ENCODE measurements at regions not wholly inside any gene's neighbourhood (a gene's known extent, or its start where the extent isn't known, plus 50 kb on each side); places are given as distances from the start of the nearest gene placed in this dataset.

GRCh38 chr9:99531313-99531712, 290.4 kb upstream of the NR4A3 start (continued):
- no peak for TF ChIP-seq STAT6 (CRISPR knock-in tag; conservative IDR thresholded peaks at IDR 0.05; ENCODE audit: low read depth)
- no peak for TF ChIP-seq ZNF263 (CRISPR knock-in tag; IDR thresholded peaks at IDR 0.05; ENCODE audit: low read depth)
- no peak for TF ChIP-seq AR (CRISPR knock-in tag; IDR thresholded peaks at IDR 0.05)
- no peak for TF ChIP-seq ZNF219 (CRISPR knock-in tag; IDR thresholded peaks at IDR 0.05; ENCODE audit: borderline replicate concordance)

- no peak overlapping the region for H3K27ac Mint-ChIP-seq
- H3K4me3 Mint-ChIP-seq: no peak overlapping the region
- no peaks in the 10 kb centered on the region for H3K36me3 Mint-ChIP-seq
- ATAC-seq (no peak), DNase-seq (ENCODE audit: low spot score) (no peak)
- peaks cover 20% of the 10 kb centered on the region for H3K9me3 Mint-ChIP-seq
- H3K27me3 Mint-ChIP-seq (ENCODE audit: low read depth): no peaks in the 10 kb centered on the region
- H3K4me1 Mint-ChIP-seq: no peaks in the 10 kb centered on the region
- ChIA-PET POLR2A (no interaction called here), CTCF (no interaction called here)
- no peak for TF ChIP-seq MYBL2 (CRISPR knock-in tag; IDR thresholded peaks at IDR 0.05)
- no peak for TF ChIP-seq TP53 (CRISPR knock-in tag; IDR thresholded peaks at IDR 0.05)
- TF ChIP-seq NR3C1 (CRISPR knock-in tag; conservative IDR thresholded peaks at IDR 0.05; ENCODE audit: low read depth): no peak
- TF ChIP-seq TCF7 (CRISPR knock-in tag; IDR thresholded peaks at IDR 0.05; ENCODE audit: low read depth): no peak
- TF ChIP-seq PRDM15 (CRISPR knock-in tag; IDR thresholded peaks at IDR 0.05): no peak
- TF ChIP-seq RELA (CRISPR knock-in tag; IDR thresholded peaks at IDR 0.05; ENCODE audit: borderline replicate concordance): no peak
- TF ChIP-seq TEAD4 (CRISPR knock-in tag; IDR thresholded peaks at IDR 0.05): no peak
- no peak for TF ChIP-seq NR2C2 (CRISPR knock-in tag; IDR thresholded peaks at IDR 0.05)
- TF ChIP-seq STAT6 (CRISPR knock-in tag; conservative IDR thresholded peaks at IDR 0.05; ENCODE audit: low read depth): no peak
- no peak for TF ChIP-seq ZNF232 (CRISPR knock-in tag; IDR thresholded peaks at IDR 0.05)
- no peak for TF ChIP-seq E2F1 (CRISPR knock-in tag; IDR thresholded peaks at IDR 0.05)
- TF ChIP-seq ERG (CRISPR knock-in tag; IDR thresholded peaks at IDR 0.05): no peak
- TF ChIP-seq ZNF423 (CRISPR knock-in tag; IDR thresholded peaks at IDR 0.05): no peak
- no peak for TF ChIP-seq NR1H2 (CRISPR knock-in tag; IDR thresholded peaks at IDR 0.05)
- TF ChIP-seq ZSCAN18 (CRISPR knock-in tag; IDR thresholded peaks at IDR 0.05): no peak
- no peak for TF ChIP-seq FOXP4 (CRISPR knock-in tag; IDR thresholded peaks at IDR 0.05)
Measured at GRCh38 chr9:99533421-99533820, 288.3 kb upstream of the NR4A3 start.

Measured in WTC11 (cell line).